GM23248 (cell line): ENCODE measurements at regions not wholly inside any gene's neighbourhood (a gene's known extent, or its start where the extent isn't known, plus 50 kb on each side); places are given as distances from the start of the nearest gene placed in this dataset.

Experiments
- EZH2 ChIP-seq: fragments of 200-600 bp; sonication (generic); IDR thresholded peaks from 2 replicates; pipeline ENCODE4 v1.6.1; 2018; ENCODE audit warnings: antibody characterized with exemption, mild to moderate bottlenecking; ENCODE audit not compliant: insufficient read depth, poor library complexity, severe bottlenecking
- EZH2phosphoT487 ChIP-seq: fragments of 200-600 bp; sonication (generic); IDR thresholded peaks from 2 replicates; pipeline ENCODE4 v1.6.1; 2018; ENCODE audit warnings: antibody characterized with exemption, moderate library complexity, mild to moderate bottlenecking, low read depth; ENCODE audit not compliant: insufficient read depth

- TF ChIP-seq EZH2 (no peak), EZH2phosphoT487 (no peak)
These were observed 1078.3 kb downstream of the TTLL7 start for GRCh38 chr1:82920418-82921248.
